Breast epithelium (tissue), 4 donors: ENCODE measurements at regions not wholly inside any gene's neighbourhood (a gene's known extent, or its start where the extent isn't known, plus 50 kb on each side); places are given as distances from the start of the nearest gene placed in this dataset.

Experiments
- DNase-seq, 2 donors: peaks; one replicate each; pipeline ENCODE4 v3.0.0-alpha.2; 2019; ENCODE audit warnings: low spot score in 2 of 2
- H3K27ac ChIP-seq, 2 donors: fragments of 200-600 bp; sonication (generic) in 1 of 2; one replicate each; pipeline ENCODE4 v1.5.1; 2016 to 2019; ENCODE audit warnings: mild to moderate bottlenecking in 1 of 2
- H3K27me3 ChIP-seq, 2 donors: fragments of 200-600 bp; sonication (generic) in 1 of 2; one replicate each; pipeline versions ENCODE4 v1.5.1 to v1.6.0; 2017 to 2019; ENCODE audit warnings: control low read depth in 1 of 2, mild to moderate bottlenecking in 1 of 2
- H3K36me3 ChIP-seq: fragments of 200-600 bp; one replicate; pipeline ENCODE4 v1.5.1; 2019
- H3K4me1 ChIP-seq, 2 donors: fragments of 200-600 bp; sonication (generic); one replicate each; pipeline ENCODE4 v1.5.1; 2016 to 2019; ENCODE audit warnings: control low read depth in 1 of 2
- H3K4me3 ChIP-seq, 3 donors: fragments of 200-600 bp; sonication (generic); 1 replicate in 2 of 3; 2 replicates in 1 of 3; pipeline ENCODE4 v1.5.1; 2016 to 2019; ENCODE audit warnings: mild to moderate bottlenecking in 3 of 3, moderate library complexity in 2 of 3
- H3K9me3 ChIP-seq, 2 donors: fragments of 200-600 bp; sonication (generic) in 1 of 2; one replicate each; pipeline ENCODE4 v1.5.1; 2016 to 2019; ENCODE audit warnings: control low read depth in 1 of 2
- POLR2A ChIP-seq: fragments of 450-650 bp; IDR thresholded peaks from one replicate; pipeline ENCODE4 v1.6.1; 2016; ENCODE audit warnings: antibody characterized with exemption, mild to moderate bottlenecking, moderate library complexity
- POLR2AphosphoS5 ChIP-seq, 3 donors: sonication (generic); formaldehyde crosslinking; IDR thresholded peaks; one replicate each; pipeline ENCODE4 v1.6.1; 2017; ENCODE audit warnings: antibody characterized with exemption in 3 of 3
- intact Hi-C: fragments of 100-400 bp; cut with DNase I; formaldehyde crosslinking; loops from one replicate; pipeline ENCODE4 v1.15.1; 2023; ENCODE audit warnings: low total_unique reads
- TF ChIP-seq, protein P1 (sequence below), 3 donors: fragments of 450-650 bp; IDR thresholded peaks; one replicate each; pipeline ENCODE4 v1.5.1; 2016 to 2017; ENCODE audit warnings: antibody characterized with exemption in 3 of 3, mild to moderate bottlenecking in 3 of 3, moderate library complexity in 3 of 3

- no peaks in the 10 kb centered on the region for H3K9me3 ChIP-seq
- no peak overlapping the region for H3K4me3 ChIP-seq
- no peaks in the 10 kb centered on the region for H3K4me1 ChIP-seq
- DNase-seq: no peak
- H3K27me3 ChIP-seq: no peaks in the 10 kb centered on the region
- no peaks in the 10 kb centered on the region for H3K36me3 ChIP-seq
- no peak overlapping the region for H3K27ac ChIP-seq
- intact Hi-C loops: no loop called here
- TF ChIP-seq, protein P1, sequence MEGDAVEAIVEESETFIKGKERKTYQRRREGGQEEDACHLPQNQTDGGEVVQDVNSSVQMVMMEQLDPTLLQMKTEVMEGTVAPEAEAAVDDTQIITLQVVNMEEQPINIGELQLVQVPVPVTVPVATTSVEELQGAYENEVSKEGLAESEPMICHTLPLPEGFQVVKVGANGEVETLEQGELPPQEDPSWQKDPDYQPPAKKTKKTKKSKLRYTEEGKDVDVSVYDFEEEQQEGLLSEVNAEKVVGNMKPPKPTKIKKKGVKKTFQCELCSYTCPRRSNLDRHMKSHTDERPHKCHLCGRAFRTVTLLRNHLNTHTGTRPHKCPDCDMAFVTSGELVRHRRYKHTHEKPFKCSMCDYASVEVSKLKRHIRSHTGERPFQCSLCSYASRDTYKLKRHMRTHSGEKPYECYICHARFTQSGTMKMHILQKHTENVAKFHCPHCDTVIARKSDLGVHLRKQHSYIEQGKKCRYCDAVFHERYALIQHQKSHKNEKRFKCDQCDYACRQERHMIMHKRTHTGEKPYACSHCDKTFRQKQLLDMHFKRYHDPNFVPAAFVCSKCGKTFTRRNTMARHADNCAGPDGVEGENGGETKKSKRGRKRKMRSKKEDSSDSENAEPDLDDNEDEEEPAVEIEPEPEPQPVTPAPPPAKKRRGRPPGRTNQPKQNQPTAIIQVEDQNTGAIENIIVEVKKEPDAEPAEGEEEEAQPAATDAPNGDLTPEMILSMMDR (IDR thresholded peaks at IDR 0.05): no peak
- TF ChIP-seq POLR2AphosphoS5 (IDR thresholded peaks at IDR 0.05) (no peak), POLR2A (no peak)
Observed at GRCh38 chr2:119083416-119083815, 75.1 kb downstream of the C1QL2 start.

DNA sequence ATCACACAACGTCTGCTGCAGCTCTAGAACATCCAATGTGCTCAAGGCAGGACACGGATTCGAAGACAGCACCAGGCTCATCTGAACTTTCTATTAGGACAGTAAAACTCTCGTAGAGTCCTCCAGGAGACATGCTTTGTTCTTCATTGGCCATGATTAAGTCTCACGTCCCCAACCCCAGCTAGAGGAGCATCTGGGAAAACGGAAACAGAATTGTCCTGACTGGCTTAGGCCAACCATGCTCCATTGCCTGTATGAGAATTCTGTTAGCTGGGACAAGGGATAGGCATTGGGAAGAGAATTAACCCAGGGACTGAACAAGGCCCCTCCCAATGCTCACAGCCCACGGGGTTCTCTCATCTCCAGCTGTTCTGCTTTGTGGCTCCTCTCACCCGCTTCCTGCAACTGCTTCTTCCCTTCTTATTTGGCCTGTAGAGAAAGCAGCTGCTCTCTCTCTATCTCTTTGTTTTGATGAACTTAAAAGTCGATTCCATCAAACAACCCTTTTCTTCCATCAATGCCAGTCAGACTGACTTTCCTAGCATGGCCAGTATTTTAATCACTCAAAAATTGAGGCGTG lies 75.6 kb downstream of the C1QL2 start:
- H3K4me1 ChIP-seq: no peaks in the 10 kb centered on the region
- intact Hi-C loops: no loop called here
- no peaks in the 10 kb centered on the region for H3K27me3 ChIP-seq
- no peaks in the 10 kb centered on the region for H3K36me3 ChIP-seq
- no peak overlapping the region for H3K27ac ChIP-seq
- H3K4me3 ChIP-seq: no peak overlapping the region
- H3K9me3 ChIP-seq: no peaks in the 10 kb centered on the region
- TF ChIP-seq, protein P1 (IDR thresholded peaks at IDR 0.05): no peak
- TF ChIP-seq POLR2A (no peak), POLR2AphosphoS5 (IDR thresholded peaks at IDR 0.05) (no peak)
- DNase-seq: no peak

DNA sequence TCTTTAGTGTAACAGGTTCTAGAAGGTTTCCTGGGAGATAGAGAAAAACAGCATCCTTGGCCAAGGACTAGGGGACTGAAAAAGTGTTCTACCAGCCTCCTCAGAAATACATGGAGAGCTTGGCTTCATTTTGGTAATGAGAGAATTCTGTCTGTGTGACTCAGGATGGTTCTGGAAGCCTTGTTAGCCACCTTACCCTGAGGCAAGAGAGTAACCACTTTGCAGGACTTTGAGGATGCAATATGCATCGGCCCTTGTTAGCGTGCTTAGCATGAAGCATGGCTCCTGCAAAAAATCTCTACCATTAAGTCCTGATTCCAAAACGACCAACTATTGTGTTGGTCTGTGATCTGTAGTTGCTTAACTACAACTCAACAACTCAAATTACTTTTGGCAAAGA lies 79.8 kb downstream of the C1QL2 start:
- intact Hi-C loops: no loop called here
- DNase-seq: no peak
- TF ChIP-seq, protein P1 (IDR thresholded peaks at IDR 0.05): no peak

GRCh38 chr2:119076713-119077112 lies 81.8 kb downstream of the C1QL2 start:
- TF ChIP-seq POLR2AphosphoS5 (IDR thresholded peaks at IDR 0.05) (no peak), POLR2A (no peak)
- TF ChIP-seq, protein P1 (IDR thresholded peaks at IDR 0.05): no peak

More for the DNA sequence above, 79.8 kb downstream of the C1QL2 start:
- no peaks in the 10 kb centered on the region for H3K36me3 ChIP-seq
- H3K9me3 ChIP-seq: no peaks in the 10 kb centered on the region
- no peak overlapping the region for H3K4me3 ChIP-seq
- H3K27me3 ChIP-seq: peaks cover 0 to 7% of the 10 kb centered on the region in 2 donors
- H3K27ac ChIP-seq: no peak overlapping the region
- no peaks in the 10 kb centered on the region for H3K4me1 ChIP-seq

DNA sequence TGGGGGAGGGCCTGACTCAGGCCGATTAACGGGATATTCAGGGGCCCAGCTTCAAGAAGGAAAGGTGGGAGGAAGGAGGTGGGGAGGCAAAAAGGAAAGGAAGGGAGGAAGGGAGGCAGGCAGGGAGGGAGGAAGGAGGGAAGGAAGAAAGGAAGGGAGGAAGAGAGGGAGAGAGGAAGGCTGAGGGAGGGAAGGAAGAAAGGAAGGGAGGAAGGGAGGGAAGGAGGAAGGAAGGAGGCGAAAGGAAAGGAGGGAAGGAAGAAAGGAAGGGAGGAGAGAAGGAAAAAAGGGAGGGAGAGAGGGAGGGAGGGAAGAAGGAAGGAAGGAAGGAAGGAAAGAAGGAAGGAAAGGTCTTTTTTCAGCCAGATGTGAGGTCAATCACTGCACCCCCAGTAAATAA lies 85.3 kb downstream of the C1QL2 start:
- no peak for DNase-seq
- H3K9me3 ChIP-seq: no peaks in the 10 kb centered on the region
- TF ChIP-seq POLR2AphosphoS5 (IDR thresholded peaks at IDR 0.05): no peak
- TF ChIP-seq POLR2A: no peak
- TF ChIP-seq, protein P1 (IDR thresholded peaks at IDR 0.05): no peak
- no peak overlapping the region for H3K4me3 ChIP-seq
- intact Hi-C loops: no loop called here
- no peaks in the 10 kb centered on the region for H3K36me3 ChIP-seq
- H3K27ac ChIP-seq: no peak overlapping the region
- peaks cover 0 to 13% of the 10 kb centered on the region in 2 donors for H3K27me3 ChIP-seq
- no peaks in the 10 kb centered on the region for H3K4me1 ChIP-seq

More at GRCh38 chr2:119076713-119077112, 81.8 kb downstream of the C1QL2 start:
- Histone ChIP-seq H3K4me3 (no peak overlapping the region), H3K27ac (no peak overlapping the region), H3K9me3 (no peaks in the 10 kb centered on the region), H3K4me1 (no peaks in the 10 kb centered on the region), H3K36me3 (no peaks in the 10 kb centered on the region), H3K27me3 (peaks cover 0 to 13% of the 10 kb centered on the region in 2 donors)
- no peak for DNase-seq
- intact Hi-C loops: no loop called here
